Right lobe of liver (tissue), 6 donors: ENCODE measurements at regions not wholly inside any gene's neighbourhood (a gene's known extent, or its start where the extent isn't known, plus 50 kb on each side); places are given as distances from the start of the nearest gene placed in this dataset.

ENCODE experiments used
- ATAC-seq, 4 donors: fragments of 200-7000 bp; cut with Tn5 transposase; one replicate each; pipeline ENCODE4 v1.9.1; 2020; ENCODE audit warnings: mild to moderate bottlenecking in 4 of 4, moderate library complexity in 4 of 4
- DNase-seq, 3 donors: peaks; one replicate each; pipeline ENCODE4 v3.0.0-alpha.2; 2020
- H3K27ac ChIP-seq, 3 donors: fragments of 200-600 bp; one replicate each; pipeline ENCODE4 v1.8.0; 2022
- H3K27me3 ChIP-seq, 2 donors: fragments of 200-600 bp; one replicate each; pipeline ENCODE4 v1.8.0; 2022
- H3K36me3 ChIP-seq, 4 donors: fragments of 200-600 bp; sonication (generic) in 1 of 4; one replicate each; pipeline versions ENCODE4 v1.5.1 to v1.8.0; 2017 to 2022; ENCODE audit warnings: control low read depth in 1 of 4
- H3K4me1 ChIP-seq, 4 donors: fragments of 200-600 bp; sonication (generic) in 1 of 4; one replicate each; pipeline versions ENCODE4 v1.5.1 to v1.8.0; 2017 to 2022; ENCODE audit warnings: control low read depth in 1 of 4
- H3K4me3 ChIP-seq, 3 donors: fragments of 200-600 bp; one replicate each; pipeline ENCODE4 v1.8.0; 2022
- H3K9me3 ChIP-seq, 4 donors: fragments of 200-600 bp; sonication (generic) in 1 of 4; one replicate each; pipeline versions ENCODE4 v1.5.1 to v1.8.0; 2017 to 2022; ENCODE audit warnings: control low read depth in 1 of 4
- POLR2A ChIP-seq: fragments of 450-650 bp; IDR thresholded peaks from one replicate; pipeline ENCODE4 v1.6.1; 2017; ENCODE audit warnings: antibody characterized with exemption, mild to moderate bottlenecking
- WGBS: methylation state at CpG from one replicate; pipeline ENCODE4 v1.1.6; 2018; ENCODE audit warnings: low coverage, low lambda C conversion rate; ENCODE audit not compliant: insufficient coverage; ENCODE audit errors: missing lambda C conversion rate; 5-methylcytosine and 5-hydroxymethylcytosine counted together
- intact Hi-C, 2 donors: fragments of 100-400 bp; cut with DNase I; formaldehyde crosslinking; loops; one replicate each; pipeline versions ENCODE4 v1.11.2 to v1.14.1; 2022
- TF ChIP-seq, protein P1 (sequence below), 4 donors: fragments of 200-600 bp in 3 of 4; fragments of 450-650 bp in 1 of 4; IDR thresholded peaks; one replicate each; pipeline versions ENCODE4 v1.5.1 to v1.8.0; 2016 to 2022; ENCODE audit warnings: antibody characterized with exemption in 4 of 4, mild to moderate bottlenecking in 2 of 4
- donor health status: DM: no; HTN: yes; CAD: no.
- donor health status: DM: no; HTN: no; CAD: no.
- donor health status: DM: no; HTN: no; CAD: no.
- donor health status: DM: no; HTN: yes; CAD: no.
- donor health status: DM: no; HTN: yes; CAD: no.

DNA sequence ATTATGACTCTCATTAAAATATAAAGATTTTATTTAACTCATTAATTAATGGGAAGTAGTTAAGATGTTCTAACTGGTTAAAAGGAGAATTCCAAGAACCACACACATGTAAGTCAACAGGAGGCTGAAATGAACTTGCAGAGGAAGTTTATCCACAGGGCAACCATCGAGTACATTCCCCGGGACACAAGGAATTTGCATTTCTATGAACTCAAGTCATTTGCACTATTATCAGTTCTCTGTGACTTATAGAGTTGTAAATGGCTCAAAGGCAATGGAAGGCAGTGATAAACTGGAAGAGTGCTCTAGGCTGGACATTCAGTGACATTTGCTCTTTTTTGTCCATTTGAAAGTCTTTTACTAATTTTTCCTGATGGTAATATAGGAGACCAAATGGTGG is 97.4 kb downstream of the SNX5 start:
- no peak for ATAC-seq
- H3K27ac ChIP-seq, result no peak overlapping the region
- no peak overlapping the region for H3K4me3 ChIP-seq
- H3K36me3 ChIP-seq, result no peaks in the 10 kb centered on the region
- H3K27me3 ChIP-seq, result no peaks in the 10 kb centered on the region
- no peak for DNase-seq
- WGBS, result 48% methylated on average over 2 of the region's 2 CpGs
- H3K9me3 ChIP-seq, result no peaks in the 10 kb centered on the region
- no peak for TF ChIP-seq POLR2A
- TF ChIP-seq, protein P1, sequence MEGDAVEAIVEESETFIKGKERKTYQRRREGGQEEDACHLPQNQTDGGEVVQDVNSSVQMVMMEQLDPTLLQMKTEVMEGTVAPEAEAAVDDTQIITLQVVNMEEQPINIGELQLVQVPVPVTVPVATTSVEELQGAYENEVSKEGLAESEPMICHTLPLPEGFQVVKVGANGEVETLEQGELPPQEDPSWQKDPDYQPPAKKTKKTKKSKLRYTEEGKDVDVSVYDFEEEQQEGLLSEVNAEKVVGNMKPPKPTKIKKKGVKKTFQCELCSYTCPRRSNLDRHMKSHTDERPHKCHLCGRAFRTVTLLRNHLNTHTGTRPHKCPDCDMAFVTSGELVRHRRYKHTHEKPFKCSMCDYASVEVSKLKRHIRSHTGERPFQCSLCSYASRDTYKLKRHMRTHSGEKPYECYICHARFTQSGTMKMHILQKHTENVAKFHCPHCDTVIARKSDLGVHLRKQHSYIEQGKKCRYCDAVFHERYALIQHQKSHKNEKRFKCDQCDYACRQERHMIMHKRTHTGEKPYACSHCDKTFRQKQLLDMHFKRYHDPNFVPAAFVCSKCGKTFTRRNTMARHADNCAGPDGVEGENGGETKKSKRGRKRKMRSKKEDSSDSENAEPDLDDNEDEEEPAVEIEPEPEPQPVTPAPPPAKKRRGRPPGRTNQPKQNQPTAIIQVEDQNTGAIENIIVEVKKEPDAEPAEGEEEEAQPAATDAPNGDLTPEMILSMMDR (IDR thresholded peaks at IDR 0.05), result no peak
- intact Hi-C loops, result no loop called here
- H3K4me1 ChIP-seq, result peaks cover 0 to 30% (median 16%) of the 10 kb centered on the region in 4 donors

DNA sequence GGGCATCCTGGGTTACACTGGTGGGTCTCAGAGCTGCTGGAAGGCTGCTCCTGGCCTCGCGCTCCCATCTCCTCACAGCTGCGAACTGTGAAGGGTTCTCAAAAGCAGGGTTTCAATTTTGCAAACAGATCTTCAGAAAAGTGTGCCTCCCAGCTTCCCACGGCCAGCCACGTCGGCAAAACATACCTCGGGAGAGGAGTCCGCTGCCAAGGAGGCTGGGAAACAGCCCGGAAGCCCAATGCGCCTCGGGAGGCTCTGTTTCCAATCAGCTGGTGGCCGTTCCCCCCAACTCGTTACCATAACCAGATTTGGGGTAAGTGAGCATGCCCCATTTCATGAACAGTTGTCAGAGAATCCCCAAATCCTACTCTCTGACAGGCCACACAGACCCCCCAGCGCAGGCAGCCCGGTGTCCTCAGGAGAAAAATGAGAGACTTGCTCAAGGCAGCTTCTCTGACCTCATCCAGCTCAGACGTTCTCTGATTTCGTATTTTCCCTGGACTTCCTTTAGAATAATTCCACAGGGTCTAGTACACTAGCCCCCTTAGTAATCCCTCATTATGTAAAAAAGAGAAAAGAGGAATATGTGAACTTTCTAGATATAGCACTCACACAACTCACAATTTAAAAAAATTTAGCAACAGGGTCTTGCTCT is 98.4 kb downstream of the SNX5 start:
- no peaks in the 10 kb centered on the region for H3K36me3 ChIP-seq
- H3K4me1 ChIP-seq, result peaks cover 0 to 23% (median 10%) of the 10 kb centered on the region in 4 donors
- ATAC-seq (no peak), DNase-seq (no peak)
- no peaks in the 10 kb centered on the region for H3K27me3 ChIP-seq
- H3K4me3 ChIP-seq, result no peak overlapping the region
- TF ChIP-seq, protein P1 (IDR thresholded peaks at IDR 0.05), result no peak
- TF ChIP-seq POLR2A, result no peak
- intact Hi-C loops, result no loop called here
- no peak overlapping the region for H3K27ac ChIP-seq
- no peaks in the 10 kb centered on the region for H3K9me3 ChIP-seq
- 70% methylated on average over 5 of the region's 17 CpGs for WGBS

- H3K4me1 ChIP-seq, result peaks cover 0 to 20% (median 8%) of the 10 kb centered on the region in 4 donors
- TF ChIP-seq, protein P1 (IDR thresholded peaks at IDR 0.05), result no peak
- TF ChIP-seq POLR2A, result no peak
- intact Hi-C loops, result loop anchor here in 1 of 2 donors (10.0 kb wide), 1 partner anchor 185 kb away; the partner anchor contains the start of gene RRBP1
- H3K4me3 ChIP-seq, result no peak overlapping the region
- DNase-seq (no peak), ATAC-seq (no peak)
- 66% methylated on average over 6 of the region's 12 CpGs for WGBS
- H3K9me3 ChIP-seq, result no peaks in the 10 kb centered on the region
- H3K36me3 ChIP-seq, result no peaks in the 10 kb centered on the region
- no peak overlapping the region for H3K27ac ChIP-seq
- no peaks in the 10 kb centered on the region for H3K27me3 ChIP-seq
These were observed 99.1 kb downstream of the SNX5 start for GRCh38 chr20:17869295-17869994.

DNA sequence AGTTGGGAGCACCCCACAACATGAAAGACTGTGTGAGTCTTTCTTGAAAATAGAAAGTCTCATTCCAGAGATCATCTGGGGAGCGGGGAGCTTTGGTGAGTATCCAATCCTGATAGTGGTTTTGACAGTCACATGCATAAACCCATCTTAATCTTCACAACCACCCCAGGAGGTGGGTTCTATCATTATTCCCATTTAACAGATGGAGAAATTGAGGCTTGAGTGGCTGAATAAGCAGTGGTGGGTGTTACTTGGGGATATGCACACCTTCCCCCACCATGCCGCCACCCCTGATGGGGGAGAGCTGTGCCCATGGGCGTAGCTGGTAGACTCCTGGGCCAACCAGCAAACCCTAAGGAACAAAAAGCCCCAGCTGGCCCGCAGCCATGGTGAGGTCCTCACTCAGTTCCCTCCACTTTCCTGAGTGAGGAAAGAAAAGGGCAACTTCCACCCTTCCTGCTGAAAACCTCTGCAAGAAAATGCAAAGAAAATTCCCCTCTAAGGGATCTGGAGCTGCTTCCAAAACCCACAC is 99.8 kb downstream of the SNX5 start:
- no peak for DNase-seq
- 83% methylated on average over 2 of the region's 4 CpGs for WGBS

DNA sequence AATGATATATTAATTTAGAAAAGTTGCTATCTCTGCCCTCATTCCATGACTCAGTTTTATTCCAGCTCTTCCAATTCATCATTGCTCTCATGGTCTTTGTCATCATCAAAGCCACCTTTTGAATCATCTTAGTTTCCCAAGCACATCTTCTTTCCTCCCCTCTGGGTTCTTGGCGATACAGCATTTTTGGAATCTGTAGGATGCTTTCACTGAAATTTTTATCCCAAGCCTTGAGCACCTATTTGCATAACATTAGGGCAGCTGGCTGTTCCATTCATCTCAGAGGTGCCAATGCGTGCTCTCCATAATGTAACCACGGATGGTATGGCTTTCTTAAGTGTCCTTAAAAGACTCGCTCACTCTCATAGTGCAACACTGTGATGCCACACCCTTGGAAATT is 100.4 kb downstream of the SNX5 start:
- intact Hi-C loops, result loop anchor here in 1 of 2 donors (10.0 kb wide), 1 partner anchor 183 kb away; the partner anchor contains the start of gene RRBP1
- WGBS, result 72% methylated on average over 4 of the region's 4 CpGs
- Histone ChIP-seq H3K27me3 (no peaks in the 10 kb centered on the region), H3K9me3 (no peaks in the 10 kb centered on the region), H3K4me3 (no peak overlapping the region), H3K4me1 (peaks cover 0 to 19% (median 9%) of the 10 kb centered on the region in 4 donors), H3K27ac (no peak overlapping the region), H3K36me3 (no peaks in the 10 kb centered on the region)
- DNase-seq (no peak), ATAC-seq (no peak)
- TF ChIP-seq, protein P1 (IDR thresholded peaks at IDR 0.05), result no peak
- TF ChIP-seq POLR2A, result no peak

More for the DNA sequence above, 99.8 kb downstream of the SNX5 start:
- no peak for TF ChIP-seq POLR2A
- intact Hi-C loops, result loop anchor here in 1 of 2 donors (10.0 kb wide), 1 partner anchor 184 kb away; the partner anchor contains the start of gene RRBP1
- H3K4me1 ChIP-seq, result peaks cover 0 to 20% (median 9%) of the 10 kb centered on the region in 4 donors
- no peak for ATAC-seq
- no peaks in the 10 kb centered on the region for H3K9me3 ChIP-seq
- H3K4me3 ChIP-seq, result no peak overlapping the region
- H3K27ac ChIP-seq, result no peak overlapping the region
- no peaks in the 10 kb centered on the region for H3K27me3 ChIP-seq
- no peaks in the 10 kb centered on the region for H3K36me3 ChIP-seq
